OCI-LY1 (cell line): ENCODE measurements at regions not wholly inside any gene's neighbourhood (a gene's known extent, or its start where the extent isn't known, plus 50 kb on each side); places are given as distances from the start of the nearest gene placed in this dataset.
"Not testable (repeated sequence)": the region's sequence is repeated elsewhere in the genome, so short reads cannot be mapped to it uniquely, and the experiment has no call there.

Experiments used
- H2AFZ ChIP-seq: fragments of 200-600 bp; sonication (generic), shearing (Covaris generic); 2 replicates; pipeline ENCODE4 v1.6.0; 2014; ENCODE audit warnings: antibody characterized with exemption, mild to moderate bottlenecking, low read length
- H3F3A ChIP-seq: fragments of 200-600 bp; sonication (generic), shearing (Covaris generic); 2 replicates; pipeline ENCODE4 v1.6.0; 2014; ENCODE audit warnings: mild to moderate bottlenecking, antibody characterized with exemption, low read length, moderate library complexity; ENCODE audit not compliant: insufficient read depth
- H3K27ac ChIP-seq: fragments of 200-600 bp; sonication (generic); 2 replicates; pipeline ENCODE4 v1.5.1; 2014; ENCODE audit warnings: low read length, mixed run types, mild to moderate bottlenecking, low read depth; ENCODE audit not compliant: poor library complexity, severe bottlenecking
- H3K27me3 ChIP-seq: fragments of 200-600 bp; sonication (generic); 2 replicates; pipeline ENCODE4 v1.6.0; 2014; ENCODE audit warnings: antibody characterized with exemption, mild to moderate bottlenecking, low read length, moderate library complexity; ENCODE audit not compliant: insufficient read depth
- H3K36me3 ChIP-seq: fragments of 200-600 bp; sonication (generic); 2 replicates; pipeline ENCODE4 v1.6.1; 2014; ENCODE audit warnings: mild to moderate bottlenecking, antibody characterized with exemption, low read length, moderate library complexity, mixed read lengths; ENCODE audit not compliant: insufficient read depth
- H3K4me1 ChIP-seq: fragments of 200-600 bp; sonication (generic); 2 replicates; pipeline ENCODE4 v1.5.1; 2014; ENCODE audit warnings: mild to moderate bottlenecking, low read length, moderate library complexity; ENCODE audit not compliant: insufficient read depth, severe bottlenecking
- H3K4me2 ChIP-seq: fragments of 200-600 bp; sonication (generic), shearing (Covaris generic); 2 replicates; pipeline ENCODE4 v1.6.1; 2014; ENCODE audit warnings: low read length
- H3K4me3 ChIP-seq: fragments of 200-600 bp; sonication (generic); 2 replicates; pipeline ENCODE4 v1.5.1; 2014; ENCODE audit warnings: low read length, low read depth, mild to moderate bottlenecking, mixed read lengths; ENCODE audit not compliant: poor library complexity, severe bottlenecking
- H3K79me2 ChIP-seq: fragments of 200-600 bp; shearing (Covaris generic); 2 replicates; pipeline ENCODE4 v1.6.1; 2016; ENCODE audit warnings: mixed run types, low read length, mixed read lengths; ENCODE audit not compliant: insufficient read depth
- H3K9ac ChIP-seq: fragments of 200-600 bp; sonication (generic), shearing (Covaris generic); 2 replicates; pipeline ENCODE4 v1.6.1; 2014; ENCODE audit warnings: mild to moderate bottlenecking, low read length, mixed read lengths
- H3K9me2 ChIP-seq: fragments of 200-600 bp; sonication (generic), shearing (Covaris generic); 2 replicates; pipeline ENCODE4 v1.6.1; 2014; ENCODE audit warnings: low read depth, mild to moderate bottlenecking, low read length, mixed read lengths
- H3K9me3 ChIP-seq: fragments of 200-600 bp; shearing (Covaris generic); 2 replicates; pipeline ENCODE4 v1.6.1; 2014; ENCODE audit warnings: low read length, mixed read lengths
- H4K20me1 ChIP-seq: fragments of 200-600 bp; sonication (generic), shearing (Covaris generic); 2 replicates; pipeline ENCODE4 v1.6.0; 2016; ENCODE audit warnings: mild to moderate bottlenecking, low read length; ENCODE audit not compliant: insufficient read depth
- EZH2 ChIP-seq: fragments of 200-600 bp; sonication (generic), shearing (Covaris generic); IDR thresholded peaks from 2 replicates; pipeline ENCODE4 v1.8.0; 2017; ENCODE audit warnings: borderline replicate concordance, mixed run types, mild to moderate bottlenecking, antibody characterized with exemption, low read length, moderate library complexity, mixed read lengths
- TF ChIP-seq, protein P1 (sequence below): fragments of 200-600 bp; sonication (generic), shearing (Covaris generic); IDR thresholded peaks from 2 replicates; pipeline ENCODE4 v1.5.1; 2017; ENCODE audit warnings: mild to moderate bottlenecking, antibody characterized with exemption, low read length, moderate library complexity, mixed read lengths

DNA sequence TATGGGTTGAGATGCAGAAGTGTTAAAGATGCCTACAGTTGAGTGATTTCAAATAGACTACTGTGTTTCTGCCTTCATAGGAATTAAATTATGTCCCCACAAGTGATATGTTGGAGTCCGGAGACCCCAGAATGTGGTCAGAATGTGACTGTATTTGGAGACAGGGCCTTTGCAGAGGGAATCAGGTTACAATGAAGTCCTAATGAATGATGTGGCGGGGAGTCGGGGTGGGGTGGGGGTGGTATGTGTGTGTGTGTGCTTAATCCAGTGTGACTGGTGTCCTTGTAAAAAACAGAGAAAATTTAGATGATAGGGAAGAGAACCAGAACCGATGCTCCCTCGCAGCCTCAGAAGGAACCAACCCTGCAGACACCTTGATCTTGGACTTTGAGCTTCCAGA is 448.2 kb downstream of the QKI start:
- no peak overlapping the region for H3K27ac ChIP-seq
- no peak overlapping the region for H2AFZ ChIP-seq
- no peak overlapping the region for H3K9ac ChIP-seq
- H3K9me3 ChIP-seq, result peaks cover 4% of the 10 kb centered on the region; the same call in 1 of the 2 replicates
- no peaks in the 10 kb centered on the region for H3K4me1 ChIP-seq
- no peaks in the 10 kb centered on the region for H3K27me3 ChIP-seq
- no peaks in the 10 kb centered on the region for H3K79me2 ChIP-seq
- no peaks in the 10 kb centered on the region for H3K36me3 ChIP-seq
- H3K4me3 ChIP-seq, result no peak overlapping the region
- TF ChIP-seq EZH2, result no peak
- TF ChIP-seq, protein P1, sequence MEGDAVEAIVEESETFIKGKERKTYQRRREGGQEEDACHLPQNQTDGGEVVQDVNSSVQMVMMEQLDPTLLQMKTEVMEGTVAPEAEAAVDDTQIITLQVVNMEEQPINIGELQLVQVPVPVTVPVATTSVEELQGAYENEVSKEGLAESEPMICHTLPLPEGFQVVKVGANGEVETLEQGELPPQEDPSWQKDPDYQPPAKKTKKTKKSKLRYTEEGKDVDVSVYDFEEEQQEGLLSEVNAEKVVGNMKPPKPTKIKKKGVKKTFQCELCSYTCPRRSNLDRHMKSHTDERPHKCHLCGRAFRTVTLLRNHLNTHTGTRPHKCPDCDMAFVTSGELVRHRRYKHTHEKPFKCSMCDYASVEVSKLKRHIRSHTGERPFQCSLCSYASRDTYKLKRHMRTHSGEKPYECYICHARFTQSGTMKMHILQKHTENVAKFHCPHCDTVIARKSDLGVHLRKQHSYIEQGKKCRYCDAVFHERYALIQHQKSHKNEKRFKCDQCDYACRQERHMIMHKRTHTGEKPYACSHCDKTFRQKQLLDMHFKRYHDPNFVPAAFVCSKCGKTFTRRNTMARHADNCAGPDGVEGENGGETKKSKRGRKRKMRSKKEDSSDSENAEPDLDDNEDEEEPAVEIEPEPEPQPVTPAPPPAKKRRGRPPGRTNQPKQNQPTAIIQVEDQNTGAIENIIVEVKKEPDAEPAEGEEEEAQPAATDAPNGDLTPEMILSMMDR, result no peak
- H4K20me1 ChIP-seq, result no peaks in the 10 kb centered on the region
- H3K4me2 ChIP-seq, result no peak overlapping the region
- no peaks in the 10 kb centered on the region for H3F3A ChIP-seq
- no peaks in the 10 kb centered on the region for H3K9me2 ChIP-seq

DNA sequence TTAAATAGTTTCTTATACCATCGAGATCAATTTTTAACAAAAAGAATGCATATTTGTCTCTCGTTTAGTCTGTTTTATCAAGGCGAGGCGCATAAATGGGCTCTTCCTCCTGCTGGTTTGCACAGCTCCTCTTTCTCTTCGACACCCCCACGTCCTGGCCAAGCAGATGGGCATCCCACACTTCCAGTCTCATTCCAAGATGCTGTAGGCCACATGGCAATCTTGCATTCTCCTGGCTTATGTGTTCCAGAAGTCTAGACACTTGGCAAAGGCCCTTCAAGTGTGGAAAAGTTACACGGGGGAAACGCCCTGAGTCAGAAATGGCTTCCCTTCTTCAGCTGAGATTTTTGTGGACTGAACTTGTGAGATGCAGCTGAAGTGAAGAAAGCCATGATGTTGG is 447.1 kb downstream of the QKI start:
- Histone ChIP-seq H3F3A (no peaks in the 10 kb centered on the region), H3K4me1 (no peaks in the 10 kb centered on the region), H4K20me1 (no peaks in the 10 kb centered on the region), H3K4me2 (no peak overlapping the region), H3K9me2 (no peaks in the 10 kb centered on the region), H3K36me3 (no peaks in the 10 kb centered on the region), H3K9me3 (peaks cover 4% of the 10 kb centered on the region; the same call in 1 of the 2 replicates), H2AFZ (no peak overlapping the region), H3K27me3 (no peaks in the 10 kb centered on the region), H3K4me3 (no peak overlapping the region), H3K79me2 (no peaks in the 10 kb centered on the region), H3K9ac (no peak overlapping the region), H3K27ac (no peak overlapping the region)
- TF ChIP-seq, protein P1, result no peak
- TF ChIP-seq EZH2, result no peak

DNA sequence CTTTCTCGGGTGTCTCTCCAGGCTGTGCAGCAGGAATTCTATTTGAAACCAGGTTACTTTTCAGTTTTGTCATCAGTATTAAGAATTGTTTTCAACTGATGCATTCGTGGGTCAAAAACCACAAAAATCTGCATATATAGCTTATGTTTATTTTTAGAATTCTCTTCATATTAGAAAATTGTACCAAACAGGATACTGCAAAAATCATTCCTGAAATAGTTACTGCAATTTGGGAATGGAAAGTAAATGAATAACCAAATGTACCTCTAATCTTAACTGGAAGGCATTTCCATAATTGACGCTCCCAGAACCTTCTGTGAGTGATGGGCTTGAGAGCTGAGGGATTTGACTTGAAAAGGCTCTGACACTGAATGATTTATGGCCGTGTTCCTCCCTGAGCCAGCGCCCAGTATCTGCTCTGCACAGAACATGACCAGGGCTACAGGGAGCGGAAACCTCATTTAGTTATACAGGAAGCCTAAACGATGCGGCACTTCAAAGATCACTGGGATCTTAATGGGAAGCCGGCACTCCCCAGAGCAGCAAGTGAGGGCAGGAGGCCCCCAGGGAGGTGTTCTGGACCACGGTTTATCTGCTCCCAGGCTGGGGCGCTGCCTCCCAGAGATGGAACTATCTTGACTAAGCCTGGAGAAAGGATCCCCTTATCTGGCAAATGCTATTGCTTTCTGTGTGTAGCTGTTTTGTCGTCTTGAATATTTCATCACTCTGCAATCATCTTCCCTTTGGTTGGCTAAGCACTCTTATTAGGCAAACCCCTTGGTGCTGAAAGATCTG is 446.0 kb downstream of the QKI start:
- Histone ChIP-seq H3K4me1 (no peaks in the 10 kb centered on the region), H3K9me2 (no peaks in the 10 kb centered on the region), H3K4me2 (no peak overlapping the region), H3K9ac (no peak overlapping the region), H3K79me2 (no peaks in the 10 kb centered on the region), H3K36me3 (no peaks in the 10 kb centered on the region), H4K20me1 (no peaks in the 10 kb centered on the region), H2AFZ (no peak overlapping the region), H3K27ac (no peak overlapping the region), H3K9me3 (peaks cover 4% of the 10 kb centered on the region; the same call in 1 of the 2 replicates), H3F3A (no peaks in the 10 kb centered on the region), H3K4me3 (no peak overlapping the region), H3K27me3 (no peaks in the 10 kb centered on the region)
- TF ChIP-seq EZH2, result no peak
- TF ChIP-seq, protein P1, result no peak

DNA sequence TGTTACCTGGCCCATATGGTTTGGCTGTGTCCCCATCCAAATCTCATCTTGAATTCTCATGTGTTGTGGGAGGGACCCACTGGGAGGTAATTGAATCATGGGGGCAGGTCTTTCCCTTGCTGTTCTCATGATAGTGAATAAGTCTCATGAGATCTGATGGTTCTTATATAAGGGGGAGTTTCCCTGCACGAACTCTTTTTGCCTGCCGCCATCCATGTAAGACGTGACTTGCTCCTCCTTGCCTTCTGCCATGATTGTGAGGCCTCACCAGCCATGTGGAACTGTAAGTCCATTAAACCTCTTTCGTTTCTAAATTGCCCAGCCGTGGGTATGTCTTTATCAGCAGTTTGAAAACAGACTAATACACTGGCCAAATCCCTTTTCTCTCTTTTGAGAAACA is 444.4 kb downstream of the QKI start:
- H4K20me1 ChIP-seq, H3K4me3 ChIP-seq, H3K36me3 ChIP-seq, H3K9me2 ChIP-seq, H3F3A ChIP-seq, H3K9me3 ChIP-seq, H3K27ac ChIP-seq, H3K27me3 ChIP-seq, H3K4me2 ChIP-seq, H3K79me2 ChIP-seq, H3K4me1 ChIP-seq, H3K9ac ChIP-seq, H2AFZ ChIP-seq: not testable (repeated sequence)
